Muscle of leg (tissue), 3 donors: ENCODE measurements at regions not wholly inside any gene's neighbourhood (a gene's known extent, or its start where the extent isn't known, plus 50 kb on each side); places are given as distances from the start of the nearest gene placed in this dataset.

Experiments
- DNase-seq: peaks from one replicate; pipeline ENCODE4 v3.0.0; 2013
- H3K27ac ChIP-seq: one replicate; pipeline ENCODE4 v1.5.1; 2013; ENCODE audit warnings: mild to moderate bottlenecking, low read length, control low read depth
- H3K27me3 ChIP-seq: one replicate; pipeline ENCODE4 v1.6.1; 2013; ENCODE audit warnings: low read length; ENCODE audit not compliant: control insufficient read depth, insufficient read depth
- H3K36me3 ChIP-seq: one replicate; pipeline ENCODE4 v1.6.1; 2013; ENCODE audit warnings: low read length; ENCODE audit not compliant: control insufficient read depth, insufficient read depth
- H3K4me1 ChIP-seq: one replicate; pipeline ENCODE4 v1.6.1; 2013; ENCODE audit warnings: low read length; ENCODE audit not compliant: control insufficient read depth, insufficient read depth
- H3K4me3 ChIP-seq: one replicate; pipeline ENCODE4 v1.5.1; 2013; ENCODE audit warnings: low read length, control low read depth
- H3K9me3 ChIP-seq: replicated peaks from 2 replicates; pipeline ENCODE4 v1.6.1; 2013; ENCODE audit warnings: low read depth, low read length; ENCODE audit not compliant: control insufficient read depth
- WGBS: methylation state at CpG from one replicate; pipeline ENCODE4 v1.1.5; 2013; ENCODE audit warnings: missing lambda C conversion rate; ENCODE audit not compliant: insufficient coverage; 5-methylcytosine and 5-hydroxymethylcytosine counted together

DNA sequence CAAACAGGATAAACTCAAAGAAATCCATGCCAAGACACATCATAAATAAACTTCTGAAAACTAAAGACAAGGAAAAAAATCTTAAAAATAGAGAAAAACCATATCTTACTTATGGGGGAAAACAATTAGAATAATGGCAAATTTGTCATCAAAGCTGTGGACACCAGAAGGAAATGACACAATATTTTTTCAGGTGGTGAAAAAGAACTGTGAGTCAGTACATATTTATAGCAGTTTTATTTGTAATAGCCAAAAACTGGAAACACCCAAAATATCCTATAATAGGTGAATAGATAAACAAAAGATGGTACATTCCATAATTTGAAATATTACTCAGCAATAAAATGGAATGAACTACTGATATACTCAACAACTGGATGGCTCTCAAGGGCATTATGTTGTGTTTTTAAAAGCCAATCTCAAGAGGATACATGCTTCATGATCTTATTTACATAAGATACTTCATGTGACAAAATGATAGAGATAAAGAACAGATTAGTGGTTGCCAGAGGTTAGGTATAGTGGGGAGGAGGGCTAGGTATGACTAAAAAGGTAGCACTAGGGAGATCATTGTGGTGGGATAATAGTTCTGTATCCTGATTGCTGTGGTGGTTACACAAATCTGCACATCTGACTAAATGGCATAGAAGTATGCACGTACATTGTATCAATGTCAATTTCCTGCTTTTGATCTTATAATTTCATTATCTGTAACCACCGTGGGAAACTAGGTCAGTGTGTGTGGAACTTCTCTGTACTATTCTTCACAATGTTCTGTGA lies 191.9 kb downstream of the PPP1R2C start:
- Histone ChIP-seq H3K27ac (no peak overlapping the region), H3K4me3 (no peak overlapping the region), H3K36me3 (no peaks in the 10 kb centered on the region), H3K4me1 (no peaks in the 10 kb centered on the region), H3K9me3 (no peaks in the 10 kb centered on the region), H3K27me3 (peaks cover 2% of the 10 kb centered on the region)
- no CpG with 5 or more reads among the region's 2 CpGs for WGBS
- DNase-seq, result no peak

GRCh38 chrX:42577936-42578470 lies 200.0 kb downstream of the PPP1R2C start:
- Histone ChIP-seq H3K9me3 (no peaks in the 10 kb centered on the region), H3K4me1 (no peaks in the 10 kb centered on the region), H3K4me3 (no peak overlapping the region), H3K27me3 (peaks cover 4% of the 10 kb centered on the region), H3K36me3 (no peaks in the 10 kb centered on the region), H3K27ac (no peak overlapping the region)
- WGBS, result no CpG with 5 or more reads among the region's 3 CpGs
- DNase-seq, result no peak

DNA sequence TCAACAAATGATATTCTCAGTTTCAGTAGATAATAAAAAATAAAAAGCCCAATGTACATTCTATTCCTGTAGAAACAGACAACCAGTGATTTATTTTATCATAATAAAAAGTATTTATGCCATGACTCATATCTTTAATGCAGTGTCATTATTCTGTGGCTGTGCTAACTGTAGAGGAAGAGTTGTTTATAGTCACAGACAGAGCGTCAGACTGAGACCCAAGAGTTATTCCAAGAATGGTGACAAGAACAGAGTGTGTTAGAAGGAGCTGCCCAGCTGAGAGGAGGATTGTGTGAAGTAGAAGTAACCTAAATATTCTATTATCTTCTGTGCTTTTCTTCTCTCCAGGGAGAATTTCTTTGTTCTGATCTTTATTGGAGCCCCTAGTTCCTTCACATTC lies 210.7 kb downstream of the PPP1R2C start:
- no CpG with 5 or more reads among the region's 1 CpG for WGBS
- H3K36me3 ChIP-seq, result no peaks in the 10 kb centered on the region
- H3K4me3 ChIP-seq, result no peak overlapping the region
- DNase-seq, result no peak
- H3K9me3 ChIP-seq, result no peaks in the 10 kb centered on the region
- no peak overlapping the region for H3K27ac ChIP-seq
- peaks cover 3% of the 10 kb centered on the region for H3K27me3 ChIP-seq
- H3K4me1 ChIP-seq, result no peaks in the 10 kb centered on the region

GRCh38 chrX:42565739-42566138 lies 212.2 kb downstream of the PPP1R2C start:
- Histone ChIP-seq H3K36me3 (no peaks in the 10 kb centered on the region), H3K27ac (no peak overlapping the region), H3K27me3 (peaks cover 2% of the 10 kb centered on the region), H3K9me3 (no peaks in the 10 kb centered on the region), H3K4me1 (no peaks in the 10 kb centered on the region), H3K4me3 (no peak overlapping the region)
- DNase-seq, result no peak
- WGBS, result 40% methylated on average over 1 of the region's 2 CpGs

DNA sequence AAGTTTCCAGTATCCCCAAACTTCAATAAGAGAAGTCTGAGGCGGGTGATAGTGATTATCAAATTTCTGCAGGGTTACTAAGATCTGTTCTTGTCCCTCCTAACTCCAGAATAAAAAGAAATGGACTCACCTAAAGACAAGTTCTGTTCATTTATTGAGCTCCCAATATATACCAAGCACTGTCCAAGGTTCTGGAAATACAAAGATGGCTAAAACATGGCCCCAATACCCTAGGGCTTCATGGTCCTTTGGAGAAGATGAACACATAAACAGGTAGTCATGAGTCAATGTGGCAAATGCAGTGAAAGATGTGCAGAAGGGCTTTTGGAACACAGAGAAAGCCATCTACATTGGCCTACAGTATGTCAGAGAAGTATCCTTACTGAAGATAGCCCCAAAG lies 231.2 kb downstream of the PPP1R2C start:
- Histone ChIP-seq H3K9me3 (no peaks in the 10 kb centered on the region), H3K36me3 (no peaks in the 10 kb centered on the region), H3K4me1 (no peaks in the 10 kb centered on the region), H3K27me3 (peaks cover 15% of the 10 kb centered on the region), H3K4me3 (no peak overlapping the region), H3K27ac (no peak overlapping the region)
- no CpG with 5 or more reads among the region's 1 CpG for WGBS
- DNase-seq, result no peak

GRCh38 chrX:42544883-42545282 lies 233.1 kb downstream of the PPP1R2C start:
- Histone ChIP-seq H3K4me1 (no peaks in the 10 kb centered on the region), H3K9me3 (no peaks in the 10 kb centered on the region), H3K27ac (no peak overlapping the region), H3K27me3 (peaks cover 17% of the 10 kb centered on the region), H3K36me3 (no peaks in the 10 kb centered on the region), H3K4me3 (no peak overlapping the region)
- 80% methylated on average over 1 of the region's 2 CpGs for WGBS
- no peak for DNase-seq

GRCh38 chrX:42541554-42541953 lies 236.4 kb downstream of the PPP1R2C start:
- Histone ChIP-seq H3K36me3 (no peaks in the 10 kb centered on the region), H3K4me1 (no peaks in the 10 kb centered on the region), H3K9me3 (no peaks in the 10 kb centered on the region), H3K27me3 (peaks cover 16% of the 10 kb centered on the region), H3K27ac (no peak overlapping the region), H3K4me3 (no peak overlapping the region)
- DNase-seq, result no peak

DNA sequence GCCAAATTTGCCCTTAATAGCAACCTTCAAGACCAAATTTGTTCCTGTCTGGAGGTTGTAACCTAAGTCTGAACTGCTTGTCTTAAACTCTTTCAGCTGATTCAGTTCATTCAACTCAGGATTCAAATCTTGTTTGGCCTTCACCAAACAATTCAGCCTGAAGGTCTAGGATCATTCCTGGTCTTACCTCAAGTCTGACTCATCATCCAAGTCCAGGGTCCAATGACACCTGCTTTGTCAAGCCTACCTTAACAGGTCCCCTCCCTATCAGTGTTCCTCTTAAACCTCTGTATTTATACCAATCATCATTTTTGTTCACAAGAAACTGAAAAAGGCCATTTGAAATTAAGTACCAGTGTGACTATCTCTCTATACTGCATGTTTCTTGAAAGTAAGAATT lies 237.8 kb downstream of the PPP1R2C start:
- Histone ChIP-seq H3K4me1 (no peaks in the 10 kb centered on the region), H3K27ac (no peak overlapping the region), H3K4me3 (no peak overlapping the region), H3K9me3 (no peaks in the 10 kb centered on the region), H3K27me3 (peaks cover 16% of the 10 kb centered on the region), H3K36me3 (no peaks in the 10 kb centered on the region)
- DNase-seq, result no peak

DNA sequence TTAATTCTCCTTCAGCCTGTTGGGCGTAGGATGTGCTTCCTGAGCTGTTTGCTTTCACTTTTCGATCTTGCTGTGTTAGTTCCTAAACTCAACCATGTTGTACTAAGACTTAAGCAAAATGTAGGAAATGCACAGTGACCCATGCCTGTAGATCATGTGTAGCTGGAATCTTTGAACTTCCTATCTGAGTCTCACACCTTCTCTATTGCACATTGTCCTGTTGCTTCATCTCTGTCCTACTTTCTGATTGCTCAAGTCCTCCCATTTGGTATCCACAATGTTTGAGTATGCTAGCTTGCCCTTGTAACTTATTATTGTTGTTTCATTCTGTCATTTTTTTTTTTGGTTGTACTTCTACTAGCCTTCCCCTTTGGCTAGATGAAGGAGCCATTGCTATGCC lies 239.6 kb downstream of the PPP1R2C start:
- Histone ChIP-seq H3K36me3 (no peaks in the 10 kb centered on the region), H3K27me3 (peaks cover 9% of the 10 kb centered on the region), H3K4me1 (no peaks in the 10 kb centered on the region), H3K27ac (no peak overlapping the region), H3K4me3 (no peak overlapping the region), H3K9me3 (peaks cover 2% of the 10 kb centered on the region)
- DNase-seq, result no peak
- 83% methylated on average over 1 of the region's 2 CpGs for WGBS

- Histone ChIP-seq H3K36me3 (no peaks in the 10 kb centered on the region), H3K4me1 (no peaks in the 10 kb centered on the region), H3K9me3 (peaks cover 2% of the 10 kb centered on the region), H3K27ac (no peak overlapping the region), H3K4me3 (no peak overlapping the region), H3K27me3 (peaks cover 7% of the 10 kb centered on the region)
- 75% methylated on average over 1 of the region's 3 CpGs for WGBS
- DNase-seq, result no peak
Observed at GRCh38 chrX:42536286-42536685, 241.7 kb downstream of the PPP1R2C start.

GRCh38 chrX:42535233-42535632 lies 242.7 kb downstream of the PPP1R2C start:
- peaks cover 7% of the 10 kb centered on the region for H3K27me3 ChIP-seq
- peaks cover 2% of the 10 kb centered on the region for H3K9me3 ChIP-seq
- 100% methylated on average over 1 of the region's 2 CpGs for WGBS
- no peak overlapping the region for H3K4me3 ChIP-seq
- H3K4me1 ChIP-seq, result no peaks in the 10 kb centered on the region
- no peak overlapping the region for H3K27ac ChIP-seq
- H3K36me3 ChIP-seq, result no peaks in the 10 kb centered on the region
- DNase-seq, result no peak
